Breast epithelium (tissue), 4 donors: ENCODE measurements at regions not wholly inside any gene's neighbourhood (a gene's known extent, or its start where the extent isn't known, plus 50 kb on each side); places are given as distances from the start of the nearest gene placed in this dataset.

ENCODE experiments used
- DNase-seq, 2 donors: peaks; one replicate each; pipeline ENCODE4 v3.0.0-alpha.2; 2019; ENCODE audit warnings: low spot score in 2 of 2
- H3K27ac ChIP-seq, 2 donors: fragments of 200-600 bp; sonication (generic) in 1 of 2; one replicate each; pipeline ENCODE4 v1.5.1; 2016 to 2019; ENCODE audit warnings: mild to moderate bottlenecking in 1 of 2
- H3K27me3 ChIP-seq, 2 donors: fragments of 200-600 bp; sonication (generic) in 1 of 2; one replicate each; pipeline versions ENCODE4 v1.5.1 to v1.6.0; 2017 to 2019; ENCODE audit warnings: control low read depth in 1 of 2, mild to moderate bottlenecking in 1 of 2
- H3K36me3 ChIP-seq: fragments of 200-600 bp; one replicate; pipeline ENCODE4 v1.5.1; 2019
- H3K4me1 ChIP-seq, 2 donors: fragments of 200-600 bp; sonication (generic); one replicate each; pipeline ENCODE4 v1.5.1; 2016 to 2019; ENCODE audit warnings: control low read depth in 1 of 2
- H3K4me3 ChIP-seq, 3 donors: fragments of 200-600 bp; sonication (generic); 1 replicate in 2 of 3; 2 replicates in 1 of 3; pipeline ENCODE4 v1.5.1; 2016 to 2019; ENCODE audit warnings: mild to moderate bottlenecking in 3 of 3, moderate library complexity in 2 of 3
- H3K9me3 ChIP-seq, 2 donors: fragments of 200-600 bp; sonication (generic) in 1 of 2; one replicate each; pipeline ENCODE4 v1.5.1; 2016 to 2019; ENCODE audit warnings: control low read depth in 1 of 2
- POLR2A ChIP-seq: fragments of 450-650 bp; IDR thresholded peaks from one replicate; pipeline ENCODE4 v1.6.1; 2016; ENCODE audit warnings: antibody characterized with exemption, mild to moderate bottlenecking, moderate library complexity
- POLR2AphosphoS5 ChIP-seq, 3 donors: sonication (generic); formaldehyde crosslinking; IDR thresholded peaks; one replicate each; pipeline ENCODE4 v1.6.1; 2017; ENCODE audit warnings: antibody characterized with exemption in 3 of 3
- intact Hi-C: fragments of 100-400 bp; cut with DNase I; formaldehyde crosslinking; loops from one replicate; pipeline ENCODE4 v1.15.1; 2023; ENCODE audit warnings: low total_unique reads
- TF ChIP-seq, protein P1 (sequence below), 3 donors: fragments of 450-650 bp; IDR thresholded peaks; one replicate each; pipeline ENCODE4 v1.5.1; 2016 to 2017; ENCODE audit warnings: antibody characterized with exemption in 3 of 3, mild to moderate bottlenecking in 3 of 3, moderate library complexity in 3 of 3

DNA sequence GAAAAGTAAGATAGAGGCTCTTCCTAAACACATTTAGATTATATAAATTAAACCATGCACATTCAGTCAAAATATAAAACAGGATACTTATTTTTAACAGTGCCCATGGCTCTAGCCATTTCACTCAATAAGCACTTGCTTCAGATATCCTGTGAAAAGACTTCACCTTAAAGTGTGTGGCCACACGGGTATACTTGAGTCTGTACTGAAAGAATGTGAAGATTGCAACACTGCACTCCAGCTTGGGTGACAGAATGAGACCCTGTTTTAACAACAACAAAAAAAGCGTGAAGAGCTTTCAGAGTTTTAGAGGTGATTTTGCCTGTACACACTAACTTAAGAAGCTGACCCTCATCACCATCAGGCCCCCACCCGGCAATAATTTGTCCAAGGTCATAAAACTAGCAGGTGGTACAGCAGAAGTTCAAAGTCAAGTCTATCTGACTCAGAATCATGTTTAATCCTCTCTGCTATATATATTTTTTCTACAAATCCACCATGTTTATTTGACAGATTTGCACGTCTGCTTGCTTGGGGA, 203.5 kb upstream of the GUCY1A2 start:
- no peaks in the 10 kb centered on the region for H3K4me1 ChIP-seq
- H3K27ac ChIP-seq: no peak overlapping the region
- no peaks in the 10 kb centered on the region for H3K36me3 ChIP-seq
- no peaks in the 10 kb centered on the region for H3K9me3 ChIP-seq
- TF ChIP-seq POLR2AphosphoS5 (IDR thresholded peaks at IDR 0.05) (no peak), POLR2A (no peak)
- TF ChIP-seq, protein P1, sequence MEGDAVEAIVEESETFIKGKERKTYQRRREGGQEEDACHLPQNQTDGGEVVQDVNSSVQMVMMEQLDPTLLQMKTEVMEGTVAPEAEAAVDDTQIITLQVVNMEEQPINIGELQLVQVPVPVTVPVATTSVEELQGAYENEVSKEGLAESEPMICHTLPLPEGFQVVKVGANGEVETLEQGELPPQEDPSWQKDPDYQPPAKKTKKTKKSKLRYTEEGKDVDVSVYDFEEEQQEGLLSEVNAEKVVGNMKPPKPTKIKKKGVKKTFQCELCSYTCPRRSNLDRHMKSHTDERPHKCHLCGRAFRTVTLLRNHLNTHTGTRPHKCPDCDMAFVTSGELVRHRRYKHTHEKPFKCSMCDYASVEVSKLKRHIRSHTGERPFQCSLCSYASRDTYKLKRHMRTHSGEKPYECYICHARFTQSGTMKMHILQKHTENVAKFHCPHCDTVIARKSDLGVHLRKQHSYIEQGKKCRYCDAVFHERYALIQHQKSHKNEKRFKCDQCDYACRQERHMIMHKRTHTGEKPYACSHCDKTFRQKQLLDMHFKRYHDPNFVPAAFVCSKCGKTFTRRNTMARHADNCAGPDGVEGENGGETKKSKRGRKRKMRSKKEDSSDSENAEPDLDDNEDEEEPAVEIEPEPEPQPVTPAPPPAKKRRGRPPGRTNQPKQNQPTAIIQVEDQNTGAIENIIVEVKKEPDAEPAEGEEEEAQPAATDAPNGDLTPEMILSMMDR (IDR thresholded peaks at IDR 0.05): no peak
- no peak for DNase-seq
- no peak overlapping the region for H3K4me3 ChIP-seq
- H3K27me3 ChIP-seq: no peaks in the 10 kb centered on the region
- intact Hi-C loops: no loop called here

DNA sequence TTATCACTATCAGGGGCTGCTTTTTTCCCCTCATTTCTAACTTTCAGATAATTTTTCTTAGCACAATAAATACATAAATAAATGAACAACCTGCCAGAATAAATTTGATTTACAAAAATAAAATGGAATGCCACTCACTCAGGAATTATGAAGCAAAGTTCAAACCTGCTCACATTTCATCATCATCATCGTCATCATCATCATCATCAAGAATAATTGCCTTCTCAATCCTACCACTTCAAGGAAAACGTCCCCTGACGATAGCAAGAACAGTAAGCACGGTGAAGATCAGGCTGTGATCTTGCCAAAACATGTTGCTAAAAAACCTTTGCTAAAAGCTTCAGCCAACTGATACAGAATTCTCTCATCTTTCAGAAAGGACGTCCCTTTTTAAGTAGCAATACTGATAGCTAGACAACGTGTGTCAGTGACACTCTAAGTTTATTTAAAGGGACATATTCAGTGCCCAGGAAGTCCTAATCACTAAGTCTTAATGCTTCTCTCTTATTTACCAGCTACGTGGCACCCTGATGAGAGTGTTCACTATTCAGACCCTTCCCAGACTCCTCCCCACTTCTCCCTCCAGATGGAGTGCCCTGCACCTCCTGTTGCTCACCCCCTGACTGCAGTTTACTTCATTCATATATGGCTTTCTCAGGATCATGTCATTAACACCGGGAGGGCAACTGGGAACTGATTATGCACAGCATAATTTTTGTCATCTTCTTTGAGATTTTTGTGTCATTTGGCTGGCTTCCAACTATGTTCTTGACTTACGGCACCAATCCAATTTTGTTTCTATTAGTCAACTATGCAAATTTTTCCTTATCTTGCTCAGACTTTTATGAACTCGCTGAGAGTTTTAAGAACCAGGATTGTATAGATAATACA, 200.1 kb upstream of the GUCY1A2 start:
- no peak for DNase-seq
- Histone ChIP-seq H3K36me3 (no peaks in the 10 kb centered on the region), H3K4me1 (no peaks in the 10 kb centered on the region), H3K27me3 (no peaks in the 10 kb centered on the region), H3K4me3 (no peak overlapping the region), H3K27ac (no peak overlapping the region), H3K9me3 (no peaks in the 10 kb centered on the region)
- TF ChIP-seq POLR2AphosphoS5 (IDR thresholded peaks at IDR 0.05) (no peak), POLR2A (no peak)
- TF ChIP-seq, protein P1 (IDR thresholded peaks at IDR 0.05): no peak
- intact Hi-C loops: no loop called here

DNA sequence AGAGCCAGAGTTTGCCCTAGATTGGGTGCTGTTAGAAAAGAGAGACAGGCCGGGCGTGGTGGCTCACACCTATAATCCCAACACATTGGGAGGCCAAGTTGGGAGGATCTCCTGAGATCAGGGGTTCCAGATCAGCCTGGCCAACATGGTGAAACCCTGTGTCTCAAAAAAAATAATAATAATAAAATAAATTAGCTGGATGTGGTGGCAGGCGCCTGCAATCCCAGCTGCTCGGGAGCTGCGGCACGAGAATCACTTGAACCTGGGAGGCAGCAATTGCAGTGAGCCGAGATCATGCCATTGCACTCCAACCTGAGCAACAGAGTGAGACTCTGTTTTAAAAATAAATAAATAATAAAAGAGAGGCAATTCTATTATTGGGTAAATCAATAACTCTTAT, 199.2 kb upstream of the GUCY1A2 start:
- H3K36me3 ChIP-seq: no peaks in the 10 kb centered on the region
- no peak overlapping the region for H3K4me3 ChIP-seq
- no peak overlapping the region for H3K27ac ChIP-seq
- H3K27me3 ChIP-seq: no peaks in the 10 kb centered on the region
- intact Hi-C loops: no loop called here
- no peaks in the 10 kb centered on the region for H3K4me1 ChIP-seq
- TF ChIP-seq POLR2A: no peak
- TF ChIP-seq POLR2AphosphoS5 (IDR thresholded peaks at IDR 0.05): no peak
- TF ChIP-seq, protein P1 (IDR thresholded peaks at IDR 0.05): no peak
- no peaks in the 10 kb centered on the region for H3K9me3 ChIP-seq
- no peak for DNase-seq

DNA sequence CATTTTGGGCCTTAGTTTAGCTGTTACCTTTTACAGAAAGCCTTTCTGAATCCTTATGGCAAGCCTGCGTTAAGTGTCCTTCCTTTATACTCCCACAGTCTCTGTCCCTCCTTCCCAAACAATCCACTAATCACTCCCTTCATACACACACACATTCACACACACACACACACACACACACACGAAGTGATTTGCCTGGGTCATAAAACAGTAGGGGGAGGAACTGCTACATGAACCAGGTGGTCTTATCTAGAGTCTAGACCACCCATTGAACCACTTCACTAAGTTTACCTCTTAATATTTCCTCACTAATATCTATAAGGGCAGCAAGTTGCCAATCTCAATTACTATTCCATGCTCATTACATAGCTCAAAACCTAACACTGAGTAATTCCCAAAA, 196.7 kb upstream of the GUCY1A2 start:
- H3K9me3 ChIP-seq: no peaks in the 10 kb centered on the region
- TF ChIP-seq, protein P1 (IDR thresholded peaks at IDR 0.05): no peak
- TF ChIP-seq POLR2A (no peak), POLR2AphosphoS5 (IDR thresholded peaks at IDR 0.05) (no peak)
- no peaks in the 10 kb centered on the region for H3K27me3 ChIP-seq
- H3K36me3 ChIP-seq: no peaks in the 10 kb centered on the region
- H3K4me1 ChIP-seq: no peaks in the 10 kb centered on the region
- no peak overlapping the region for H3K4me3 ChIP-seq
- H3K27ac ChIP-seq: no peak overlapping the region
- DNase-seq: no peak
- intact Hi-C loops: no loop called here

DNA sequence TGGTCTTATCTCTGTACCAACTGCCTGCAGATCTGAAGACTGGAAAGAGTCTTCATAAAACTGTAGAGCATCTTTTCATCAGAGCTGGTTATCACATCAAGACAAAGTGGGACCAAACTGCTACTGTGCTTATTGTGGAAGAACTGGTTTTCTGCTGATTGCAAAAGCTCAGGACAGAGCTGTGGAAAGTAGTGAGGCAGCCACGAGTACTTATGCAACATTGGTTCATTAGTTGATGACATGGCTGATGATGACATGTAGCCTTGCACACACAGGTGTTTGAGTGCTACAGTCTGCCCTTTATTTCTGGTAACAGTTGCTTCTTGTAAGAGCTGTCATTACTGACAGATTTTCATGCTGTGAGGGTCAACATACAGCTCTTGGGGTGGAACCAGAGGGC, 185.4 kb upstream of the GUCY1A2 start:
- no peak for DNase-seq
- H3K4me3 ChIP-seq: no peak overlapping the region
- no peaks in the 10 kb centered on the region for H3K27me3 ChIP-seq
- H3K36me3 ChIP-seq: no peaks in the 10 kb centered on the region
- H3K9me3 ChIP-seq: peaks cover 6 to 9% of the 10 kb centered on the region in 2 donors
- intact Hi-C loops: no loop called here
- H3K27ac ChIP-seq: no peak overlapping the region
- H3K4me1 ChIP-seq: no peaks in the 10 kb centered on the region
- TF ChIP-seq, protein P1 (IDR thresholded peaks at IDR 0.05): no peak
- TF ChIP-seq POLR2AphosphoS5 (IDR thresholded peaks at IDR 0.05) (no peak), POLR2A (no peak)
